GM12892 (cell line): ENCODE measurements at regions not wholly inside any gene's neighbourhood (a gene's known extent, or its start where the extent isn't known, plus 50 kb on each side); places are given as distances from the start of the nearest gene placed in this dataset.

Source experiments
- POLR2A ChIP-seq: IDR thresholded peaks from 2 replicates; pipeline ENCODE4 v1.6.1; 2011; ENCODE audit warnings: low read depth, low read length, control low read depth
- POLR2AphosphoS5 ChIP-seq: IDR thresholded peaks from 2 replicates; pipeline ENCODE4 v1.6.1; 2011; ENCODE audit warnings: low read depth, low read length, control low read depth
- TAF1 ChIP-seq: IDR thresholded peaks from 2 replicates; pipeline ENCODE4 v1.6.1; 2011; ENCODE audit warnings: low read depth, mild to moderate bottlenecking, control low read depth, low read length, borderline replicate concordance

GRCh38 chr5:164885179-164885578 lies 1379.8 kb downstream of the MAT2B start:
- TF ChIP-seq POLR2AphosphoS5 = no peak
- TF ChIP-seq POLR2A = no peak
- TF ChIP-seq TAF1 = no peak
